GM12878 (cell line): ENCODE measurements at regions not wholly inside any gene's neighbourhood (a gene's known extent, or its start where the extent isn't known, plus 50 kb on each side); places are given as distances from the start of the nearest gene placed in this dataset.

Experiments used
- ATAC-seq: fragments of 200-7000 bp; cut with Tn5 transposase; 3 replicates; pipeline ENCODE4 v1.9.1; 2020; ENCODE audit warnings: mild to moderate bottlenecking, moderate library complexity
- BruUV-seq: library from RNA; stranded (reverse); fragments of 400-500 nt; replicated peaks from 2 replicates; lab custom pipeline; 2021; lab: Mats Ljungman, UMichigan
- CTCF ChIA-PET: fragments of 300-600 bp; sonication (Branson Sonifier 250); formaldehyde crosslinking; extraction: SDS; loops from one replicate; lab custom pipeline; 2021; ENCODE audit warnings: inconsistent platforms; lab: Yijun Ruan, JAX
- POLR2A ChIA-PET: fragments of 350-600 bp; formaldehyde crosslinking; extraction: SDS; loops from one replicate; lab custom pipeline; 2021; ENCODE audit warnings: inconsistent platforms; lab: Charles Lee
- RAD21 ChIA-PET: fragments of 300-600 bp; sonication (Branson Sonifier 250); formaldehyde crosslinking; loops from one replicate; lab custom pipeline; 2023; ENCODE audit warnings: antibody characterized with exemption; ENCODE audit not compliant: unreplicated experiment; lab: Charles Lee
- SMC1A ChIA-PET: fragments of 300-600 bp; sonication (Branson Sonifier 250); formaldehyde crosslinking; loops from one replicate; lab custom pipeline; 2023; ENCODE audit not compliant: unreplicated experiment, uncharacterized antibody; lab: Charles Lee
- DNase-seq: peaks from one replicate; pipeline ENCODE4 v3.0.0-alpha.2; 2011; ENCODE audit warnings: low read depth, low spot score
- FAIRE-seq: peaks from 3 replicates; lab custom pipeline; 2011; peaks lifted over from hg19 to GRCh38; lab: Jason Lieb, UNC
- H2AFZ ChIP-seq: 2 replicates; pipeline ENCODE4 v1.6.0; 2011; ENCODE audit warnings: low read depth, low read length, control low read depth; ENCODE audit not compliant: control insufficient read depth
- H3K27ac ChIP-seq: 2 replicates; pipeline ENCODE4 v1.5.1; 2011; ENCODE audit warnings: control low read depth; ENCODE audit not compliant: control insufficient read depth, insufficient read depth
- H3K27me3 ChIP-seq, 2 experiments: replicated peaks in 1 of 2; 2 replicates each; pipeline versions ENCODE4 v1.6.0 to v1.6.1; 2011; ENCODE audit warnings: low read length in 1 of 2; ENCODE audit not compliant: control insufficient read depth in 2 of 2, insufficient read depth in 2 of 2
- H3K36me3 ChIP-seq, 2 experiments: 2 replicates each; pipeline ENCODE4 v1.5.1; 2011; ENCODE audit warnings: low read length in 1 of 2; ENCODE audit not compliant: control insufficient read depth in 2 of 2, insufficient read depth in 2 of 2
- H3K4me1 ChIP-seq: 2 replicates; pipeline ENCODE4 v1.6.1; 2011; ENCODE audit warnings: mild to moderate bottlenecking, low read length, moderate library complexity, mixed read lengths; ENCODE audit not compliant: control insufficient read depth, insufficient read depth
- H3K4me2 ChIP-seq: 2 replicates; pipeline ENCODE4 v1.6.0; 2011; ENCODE audit warnings: control low read depth; ENCODE audit not compliant: control insufficient read depth, insufficient read depth
- H3K4me3 ChIP-seq: fragments of 200-600 bp; sonication (generic); 2 replicates; pipeline ENCODE4 v1.5.1; 2016
- H3K79me2 ChIP-seq: 2 replicates; pipeline ENCODE4 v1.6.0; 2011; ENCODE audit warnings: low read length; ENCODE audit not compliant: control insufficient read depth, insufficient read depth
- H3K9ac ChIP-seq: 2 replicates; pipeline ENCODE4 v1.8.0; 2011; ENCODE audit warnings: low read length, control low read depth, mixed read lengths; ENCODE audit not compliant: control insufficient read depth, insufficient read depth
- H3K9me3 ChIP-seq: replicated peaks from 3 replicates; pipeline ENCODE4 v1.5.1; 2011; ENCODE audit warnings: mild to moderate bottlenecking, low read length; ENCODE audit not compliant: control insufficient read depth, insufficient read depth
- H4K20me1 ChIP-seq: 2 replicates; pipeline ENCODE4 v1.6.0; 2011; ENCODE audit not compliant: control insufficient read depth, insufficient read depth
- ATF2 ChIP-seq: IDR thresholded peaks from 2 replicates; pipeline ENCODE4 v1.6.1; 2012; ENCODE audit warnings: low read length, inconsistent platforms
- ATF7 ChIP-seq: fragments of 450-650 bp; IDR thresholded peaks from 2 replicates; pipeline ENCODE4 v1.6.1; 2016; ENCODE audit warnings: low read depth, mild to moderate bottlenecking
- CREB1 ChIP-seq: IDR thresholded peaks from 2 replicates; pipeline ENCODE4 v1.6.1; 2012; ENCODE audit warnings: low read depth, mild to moderate bottlenecking, inconsistent platforms
- DPF2 ChIP-seq: fragments of 450-650 bp; IDR thresholded peaks from 2 replicates; pipeline ENCODE4 v1.6.1; 2017; ENCODE audit warnings: mild to moderate bottlenecking
- HDAC6 ChIP-seq: fragments of 200-600 bp; sonication (generic); IDR thresholded peaks from one replicate; pipeline ENCODE4 v1.8.0; 2017; ENCODE audit warnings: antibody characterized with exemption; ENCODE audit not compliant: unreplicated experiment
- KAT2A ChIP-seq: conservative IDR thresholded peaks from 2 replicates; pipeline ENCODE4 v1.6.1; 2011; ENCODE audit warnings: low read depth, low read length; ENCODE audit not compliant: control insufficient read depth
- KDM1A ChIP-seq: fragments of 200-600 bp; sonication (generic); IDR thresholded peaks from 2 replicates; pipeline ENCODE4 v1.6.1; 2016; ENCODE audit warnings: borderline replicate concordance
- LARP7 ChIP-seq: fragments of 450-650 bp; IDR thresholded peaks from 2 replicates; pipeline ENCODE4 v1.6.1; 2017; ENCODE audit warnings: mild to moderate bottlenecking
- MEF2B ChIP-seq: fragments of 450-650 bp; IDR thresholded peaks from 2 replicates; pipeline ENCODE4 v1.6.1; 2018; ENCODE audit warnings: mild to moderate bottlenecking, moderate library complexity; ENCODE audit not compliant: partially characterized antibody, poor library complexity, severe bottlenecking
- NFIC ChIP-seq: IDR thresholded peaks from 2 replicates; pipeline ENCODE4 v1.6.1; 2012; ENCODE audit warnings: low read depth, mild to moderate bottlenecking, inconsistent platforms, low read length, moderate library complexity
- NFYA ChIP-seq: IDR thresholded peaks from 2 replicates; pipeline ENCODE4 v1.6.1; 2011; ENCODE audit warnings: low read depth, mild to moderate bottlenecking, low read length, improper control_type of control experiment, borderline replicate concordance
- POLR2AphosphoS5 ChIP-seq: IDR thresholded peaks from 2 replicates; pipeline ENCODE4 v1.6.1; 2011; ENCODE audit warnings: mild to moderate bottlenecking, low read length, inconsistent platforms
- STAT1 ChIP-seq: fragments of 450-650 bp; conservative IDR thresholded peaks from 2 replicates; pipeline ENCODE4 v1.6.1; 2014; ENCODE audit warnings: antibody characterized with exemption, mild to moderate bottlenecking
- WGBS: methylation state at CpG from one replicate; pipeline ENCODE4 v1.1.6; 2016; ENCODE audit warnings: low lambda C conversion rate; ENCODE audit not compliant: insufficient replicate concordance, insufficient coverage; ENCODE audit errors: missing lambda C conversion rate; 5-methylcytosine and 5-hydroxymethylcytosine counted together
- in situ Hi-C: fragments of 300-500 bp; cut with MboI; formaldehyde crosslinking; loops from 9 replicates; pipeline ENCODE4 v1.14.3; 2018; ENCODE audit warnings: mixed read lengths
- intact Hi-C: fragments of 100-400 bp; cut with micrococcal nuclease; formaldehyde crosslinking; loops from one replicate; pipeline ENCODE4 v1.14.2; 2022; ENCODE audit not compliant: unreplicated experiment
- TF ChIP-seq, protein P1 (sequence below): IDR thresholded peaks from 2 replicates; pipeline ENCODE4 v1.6.1; 2012; ENCODE audit warnings: low read depth, low read length, improper control_type of control experiment
- TF ChIP-seq, protein P2 (sequence below): fragments of 450-650 bp; formaldehyde crosslinking; IDR thresholded peaks from 2 replicates; pipeline ENCODE4 v1.4.0; 2020; ENCODE audit warnings: mild to moderate bottlenecking, moderate library complexity

DNA sequence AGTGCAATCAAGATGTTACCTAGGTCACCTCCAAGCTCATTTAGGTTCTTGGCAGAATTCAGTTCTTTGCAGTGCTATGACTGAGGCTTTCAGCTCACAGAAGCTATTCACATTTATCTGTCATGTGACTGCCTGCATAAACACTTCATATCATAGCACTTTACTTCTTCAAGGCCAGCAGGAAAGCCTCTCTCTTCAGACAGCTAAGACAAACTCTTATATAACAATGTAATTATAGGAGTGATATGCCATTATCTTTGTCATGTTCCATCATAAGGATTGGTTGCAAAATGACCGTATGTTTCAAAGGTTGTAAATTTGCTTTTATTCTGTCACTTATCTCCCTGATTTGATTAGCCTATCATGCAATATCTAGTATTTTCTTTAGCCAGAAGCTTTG lies 78.8 kb upstream of the TMEM196 start:
- ChIA-PET RAD21 (no interaction called here), CTCF (no interaction called here), SMC1A (no interaction called here), POLR2A (no interaction called here)
- in situ Hi-C loops, result no loop called here
- intact Hi-C loops, result no loop called here
- TF ChIP-seq POLR2AphosphoS5 (no peak), ATF2 (no peak), MEF2B (no peak), CREB1 (no peak), DPF2 (no peak)
- TF ChIP-seq, protein P1, sequence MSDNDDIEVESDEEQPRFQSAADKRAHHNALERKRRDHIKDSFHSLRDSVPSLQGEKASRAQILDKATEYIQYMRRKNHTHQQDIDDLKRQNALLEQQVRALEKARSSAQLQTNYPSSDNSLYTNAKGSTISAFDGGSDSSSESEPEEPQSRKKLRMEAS, result no peak
- no peaks in the 10 kb centered on the region for H3K27me3 ChIP-seq
- no peak for FAIRE-seq
- WGBS, result 85% methylated on average over 1 of the region's 1 CpG
- DNase-seq, result no peak
- no peak overlapping the region for H3K4me2 ChIP-seq
- no peak overlapping the region for H3K9ac ChIP-seq
- no peaks in the 10 kb centered on the region for H3K4me1 ChIP-seq
- H3K9me3 ChIP-seq, result no peaks in the 10 kb centered on the region
- no peak overlapping the region for H3K27ac ChIP-seq
- H3K36me3 ChIP-seq, result no peaks in the 10 kb centered on the region
- ATAC-seq, result no peak
- no peak overlapping the region for H2AFZ ChIP-seq
- no peak overlapping the region for H3K4me3 ChIP-seq
- no TSS peak for BruUV-seq
- H3K79me2 ChIP-seq, result no peaks in the 10 kb centered on the region
- H4K20me1 ChIP-seq, result no peaks in the 10 kb centered on the region

GRCh38 chr7:19851504-19851903 lies 78.1 kb upstream of the TMEM196 start:
- ChIA-PET POLR2A (no interaction called here), CTCF (no interaction called here), RAD21 (no interaction called here), SMC1A (no interaction called here)
- WGBS, result 68% methylated on average over 3 of the region's 3 CpGs
- intact Hi-C loops (no loop called here), in situ Hi-C loops (no loop called here)
- H3K9me3 ChIP-seq, result no peaks in the 10 kb centered on the region
- no peaks in the 10 kb centered on the region for H3K27me3 ChIP-seq
- no peaks in the 10 kb centered on the region for H3K79me2 ChIP-seq
- H3K4me3 ChIP-seq, result no peak overlapping the region
- no peaks in the 10 kb centered on the region for H4K20me1 ChIP-seq
- no peak overlapping the region for H2AFZ ChIP-seq
- H3K9ac ChIP-seq, result no peak overlapping the region
- H3K4me1 ChIP-seq, result no peaks in the 10 kb centered on the region
- FAIRE-seq (no peak), DNase-seq (no peak), ATAC-seq (no peak)
- H3K27ac ChIP-seq, result no peak overlapping the region
- H3K4me2 ChIP-seq, result no peak overlapping the region
- no TSS peak for BruUV-seq
- no peaks in the 10 kb centered on the region for H3K36me3 ChIP-seq
- TF ChIP-seq KAT2A (no peak), NFYA (no peak), NFIC (no peak), ATF7 (no peak), HDAC6 (no peak), KDM1A (no peak), STAT1 (no peak), LARP7 (no peak)
- TF ChIP-seq, protein P2, sequence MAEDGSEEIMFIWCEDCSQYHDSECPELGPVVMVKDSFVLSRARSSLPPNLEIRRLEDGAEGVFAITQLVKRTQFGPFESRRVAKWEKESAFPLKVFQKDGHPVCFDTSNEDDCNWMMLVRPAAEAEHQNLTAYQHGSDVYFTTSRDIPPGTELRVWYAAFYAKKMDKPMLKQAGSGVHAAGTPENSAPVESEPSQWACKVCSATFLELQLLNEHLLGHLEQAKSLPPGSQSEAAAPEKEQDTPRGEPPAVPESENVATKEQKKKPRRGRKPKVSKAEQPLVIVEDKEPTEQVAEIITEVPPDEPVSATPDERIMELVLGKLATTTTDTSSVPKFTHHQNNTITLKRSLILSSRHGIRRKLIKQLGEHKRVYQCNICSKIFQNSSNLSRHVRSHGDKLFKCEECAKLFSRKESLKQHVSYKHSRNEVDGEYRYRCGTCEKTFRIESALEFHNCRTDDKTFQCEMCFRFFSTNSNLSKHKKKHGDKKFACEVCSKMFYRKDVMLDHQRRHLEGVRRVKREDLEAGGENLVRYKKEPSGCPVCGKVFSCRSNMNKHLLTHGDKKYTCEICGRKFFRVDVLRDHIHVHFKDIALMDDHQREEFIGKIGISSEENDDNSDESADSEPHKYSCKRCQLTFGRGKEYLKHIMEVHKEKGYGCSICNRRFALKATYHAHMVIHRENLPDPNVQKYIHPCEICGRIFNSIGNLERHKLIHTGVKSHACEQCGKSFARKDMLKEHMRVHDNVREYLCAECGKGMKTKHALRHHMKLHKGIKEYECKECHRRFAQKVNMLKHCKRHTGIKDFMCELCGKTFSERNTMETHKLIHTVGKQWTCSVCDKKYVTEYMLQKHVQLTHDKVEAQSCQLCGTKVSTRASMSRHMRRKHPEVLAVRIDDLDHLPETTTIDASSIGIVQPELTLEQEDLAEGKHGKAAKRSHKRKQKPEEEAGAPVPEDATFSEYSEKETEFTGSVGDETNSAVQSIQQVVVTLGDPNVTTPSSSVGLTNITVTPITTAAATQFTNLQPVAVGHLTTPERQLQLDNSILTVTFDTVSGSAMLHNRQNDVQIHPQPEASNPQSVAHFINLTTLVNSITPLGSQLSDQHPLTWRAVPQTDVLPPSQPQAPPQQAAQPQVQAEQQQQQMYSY, result no peak
